HG03460 (cell line): ENCODE measurements at regions not wholly inside any gene's neighbourhood (a gene's known extent, or its start where the extent isn't known, plus 50 kb on each side); places are given as distances from the start of the nearest gene placed in this dataset.

Experiments used
- ATAC-seq: cut with Tn5 transposase; IDR thresholded peaks from one replicate; pipeline ENCODE4 v1.9.1; 2021; ENCODE audit not compliant: unreplicated experiment

DNA sequence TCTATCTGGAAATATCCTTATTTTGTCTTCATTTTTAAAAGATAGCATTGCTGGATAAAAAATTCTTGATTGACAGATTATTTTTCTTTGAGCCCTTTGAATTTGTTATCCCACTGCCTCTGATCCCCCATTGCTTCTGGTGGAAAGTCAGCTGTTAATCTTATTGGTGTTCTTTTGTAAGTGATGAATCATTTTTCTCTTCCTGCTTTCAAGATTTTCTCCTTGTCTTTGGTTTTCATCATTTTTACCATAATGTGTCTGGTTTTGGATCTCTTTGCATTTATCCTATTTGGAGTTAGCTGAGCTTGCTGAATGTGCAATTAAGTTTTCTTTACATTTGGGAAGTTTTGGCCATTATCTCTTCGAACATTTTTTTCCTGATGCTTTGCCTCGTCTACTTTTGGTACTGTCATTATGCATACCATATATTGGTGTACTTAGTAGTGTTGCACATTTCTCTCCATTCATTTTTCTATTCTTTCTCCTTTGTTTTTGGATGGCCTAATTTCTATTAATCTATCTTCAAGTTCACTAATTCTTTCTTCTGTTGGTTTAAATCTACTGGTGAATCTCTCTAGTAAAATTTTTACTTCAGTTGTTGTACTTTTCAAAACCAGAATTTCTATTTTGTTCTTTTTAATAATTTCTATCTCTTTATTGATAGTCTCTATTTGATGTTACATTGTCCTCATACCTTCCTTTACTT is 440.0 kb upstream of the PROK2 start:
- ATAC-seq: no peak

DNA sequence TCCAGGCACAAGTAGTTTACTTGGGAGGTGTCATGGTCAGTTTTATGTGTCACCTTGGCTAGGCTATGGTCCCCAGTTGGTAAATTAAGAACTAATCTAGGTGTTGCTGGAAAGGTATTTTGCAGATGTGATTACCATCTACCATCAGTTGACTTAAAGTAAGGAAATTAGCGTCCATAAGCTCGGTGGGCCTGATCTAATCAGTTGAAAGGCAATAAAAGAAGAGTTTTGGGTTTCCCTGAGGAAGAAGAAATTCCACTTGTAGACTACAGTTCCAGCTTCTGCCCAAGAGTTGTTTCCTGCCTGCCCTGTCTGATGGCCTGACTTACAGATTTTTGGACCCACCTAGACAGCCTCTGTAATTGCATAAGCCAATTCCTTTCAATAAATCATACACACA is 438.7 kb upstream of the PROK2 start:
- ATAC-seq: no peak

DNA sequence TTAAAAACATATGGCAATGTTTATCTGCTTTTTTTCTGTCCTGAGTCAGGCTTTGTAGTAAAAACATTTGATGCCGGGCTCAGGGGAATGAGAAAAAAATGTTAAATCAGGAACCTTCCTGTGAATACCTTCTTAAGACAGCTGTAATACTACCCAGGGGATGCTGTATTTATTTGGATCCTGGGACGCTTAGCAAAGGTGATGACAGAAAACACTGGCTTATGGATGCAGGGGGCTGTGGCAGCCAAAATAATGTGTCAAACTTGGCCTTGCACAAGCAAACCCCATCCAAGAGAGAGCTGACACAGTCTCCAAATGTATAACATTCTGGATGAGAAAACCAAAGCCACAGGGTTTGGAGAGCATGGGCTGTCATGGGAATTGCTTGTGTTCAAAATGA is 438.2 kb upstream of the PROK2 start:
- ATAC-seq: no peak

DNA sequence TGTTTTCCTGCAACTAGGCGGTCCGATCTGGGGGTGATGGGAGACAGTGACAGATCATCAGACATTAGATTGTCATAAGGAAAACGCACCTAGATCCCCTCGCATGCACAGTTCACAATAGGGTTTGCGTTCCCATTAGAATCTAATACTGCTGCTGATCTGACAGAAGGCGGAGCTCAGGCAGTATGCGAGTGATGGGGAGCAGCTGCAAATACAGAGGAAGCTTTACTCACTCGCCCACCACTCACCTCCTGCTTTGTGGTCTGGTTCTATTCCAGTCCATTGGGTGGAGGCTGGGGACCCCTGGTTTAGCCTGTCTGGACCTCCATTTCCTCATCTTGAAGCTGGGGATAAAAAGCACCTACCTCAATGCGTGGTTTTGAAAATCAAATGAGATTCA is 437.5 kb upstream of the PROK2 start:
- no peak for ATAC-seq

DNA sequence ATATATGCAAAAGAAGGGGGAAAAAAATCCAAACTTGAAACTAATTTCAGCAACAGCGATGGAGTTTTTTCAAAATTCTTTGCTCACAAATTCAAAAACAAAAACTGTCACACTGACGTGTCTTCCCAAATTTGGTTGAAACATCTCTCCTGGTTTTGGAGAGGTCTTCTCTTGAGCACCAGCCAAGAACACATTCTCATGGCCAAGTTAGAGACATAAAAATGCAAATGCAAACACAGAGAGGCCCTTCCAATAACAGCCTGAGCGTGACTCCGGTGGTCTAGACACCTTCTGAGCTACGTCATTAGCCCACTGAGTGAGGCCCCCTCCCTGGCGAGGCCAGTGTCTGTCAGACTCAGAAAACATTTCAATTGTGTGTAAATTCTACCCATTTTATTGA is 436.0 kb upstream of the PROK2 start:
- ATAC-seq: no peak

DNA sequence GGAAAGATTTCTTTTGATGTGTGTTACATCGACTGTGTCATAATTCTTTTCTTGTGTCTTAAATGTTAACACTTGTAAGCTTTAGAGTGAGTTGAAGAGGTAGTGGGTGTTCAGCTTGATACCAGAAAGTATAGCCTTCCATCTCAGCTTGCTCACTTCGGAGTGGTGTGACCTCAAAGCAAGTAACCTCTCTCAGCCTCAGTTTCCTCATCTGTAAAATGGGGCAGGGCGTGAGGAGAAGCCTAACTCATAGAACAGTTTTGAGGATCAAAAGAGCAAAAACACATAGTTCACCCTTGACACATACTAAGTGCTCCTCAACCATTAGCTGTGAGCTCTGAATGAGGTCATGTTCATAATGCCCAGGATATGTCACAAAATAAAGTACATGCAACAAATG is 434.8 kb upstream of the PROK2 start:
- ATAC-seq: no peak

DNA sequence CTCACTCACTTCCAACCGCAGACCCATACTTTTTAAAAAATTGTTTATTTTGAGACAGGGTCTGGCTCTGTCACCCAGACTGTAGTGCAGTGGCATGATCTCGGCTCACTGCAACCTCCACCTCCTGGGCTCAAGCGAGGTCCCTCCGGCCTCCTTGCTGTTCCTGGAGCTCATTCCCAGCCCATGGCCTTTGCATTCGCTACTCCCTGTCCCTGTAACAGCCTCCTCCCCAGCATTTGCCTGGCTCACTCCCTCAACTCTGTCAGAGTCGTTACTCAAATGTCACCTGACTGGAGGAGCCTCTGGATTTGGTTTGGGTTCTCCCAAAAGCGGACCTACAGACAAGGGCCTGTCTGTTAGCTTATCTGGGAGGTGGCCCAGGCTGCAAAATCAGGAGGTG is 432.6 kb upstream of the PROK2 start:
- ATAC-seq: no peak

DNA sequence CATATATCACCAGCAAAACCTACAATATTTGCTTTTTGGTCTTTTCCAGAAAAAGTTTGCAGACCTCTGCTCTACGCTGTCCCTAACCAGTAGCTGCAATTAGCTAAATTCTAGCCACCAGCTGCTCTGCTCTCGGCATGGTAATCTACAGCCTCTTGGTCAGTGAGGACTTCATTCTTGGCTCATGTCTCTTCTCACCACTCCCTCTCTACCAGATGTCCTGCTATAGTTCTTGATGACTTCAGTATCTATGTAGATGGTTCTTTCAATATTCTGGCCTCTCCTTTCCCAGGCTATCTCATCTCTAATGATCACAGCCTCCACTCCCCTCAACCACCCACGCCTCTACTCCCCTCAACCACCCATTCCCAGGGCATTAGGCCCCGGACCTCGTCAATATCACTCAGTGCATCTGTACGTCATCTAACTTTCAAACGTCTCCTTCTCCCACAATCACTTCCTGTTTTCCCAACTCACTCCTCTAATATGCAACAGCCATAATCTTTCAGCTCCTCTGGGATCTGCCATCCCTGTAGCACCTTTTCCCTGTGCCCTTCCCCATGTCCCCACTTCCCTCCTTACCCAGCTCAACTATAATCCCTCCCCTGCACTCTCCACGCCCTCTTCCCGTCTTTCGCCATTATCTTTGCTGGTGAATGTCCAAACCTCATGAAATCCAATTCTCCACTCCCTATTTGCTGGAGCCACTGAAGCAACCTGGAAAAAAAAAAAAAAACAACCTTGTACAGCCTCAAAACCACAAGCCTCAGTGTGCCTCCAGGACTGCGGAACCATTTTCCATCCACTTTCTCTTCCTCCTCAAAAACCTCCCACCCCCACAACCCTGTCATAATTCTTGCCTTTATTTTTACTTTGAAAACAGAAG is 429.4 kb upstream of the PROK2 start:
- ATAC-seq: no peak

DNA sequence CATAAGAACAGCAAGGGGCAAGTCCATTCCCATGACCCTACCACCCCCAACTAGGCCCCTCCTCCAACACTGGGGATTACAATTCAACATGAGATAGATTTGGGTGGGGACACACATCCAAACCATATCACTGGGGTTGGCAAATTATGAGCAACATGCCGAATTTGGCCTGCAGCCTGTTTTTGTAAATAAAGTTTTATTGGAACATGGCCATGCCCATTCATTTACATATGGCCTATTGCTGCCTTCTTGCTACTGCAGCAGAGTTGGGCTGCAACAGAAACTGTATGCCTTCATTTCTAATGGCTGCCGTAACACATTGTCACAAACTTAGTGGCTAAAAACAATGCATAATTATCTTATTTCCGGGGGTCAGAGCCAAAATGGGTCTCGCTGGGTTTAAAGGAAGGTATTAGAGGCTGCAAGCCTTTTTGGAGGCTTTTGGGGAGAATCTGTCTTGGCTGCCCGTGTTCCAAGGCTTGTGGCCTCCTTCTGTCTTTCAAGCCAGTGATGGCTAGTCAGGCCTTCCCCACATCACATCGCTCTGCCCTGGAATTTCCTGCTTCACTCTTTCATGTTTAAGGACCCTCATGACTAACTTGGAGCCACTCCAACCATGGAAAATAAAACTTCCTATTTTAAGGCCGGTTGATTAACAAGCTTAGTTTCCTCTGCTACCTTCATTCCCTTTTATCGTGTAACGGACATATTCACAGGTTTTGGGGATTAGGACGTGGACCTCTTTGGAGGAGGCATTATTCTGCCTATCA is 428.5 kb upstream of the PROK2 start:
- no peak for ATAC-seq

DNA sequence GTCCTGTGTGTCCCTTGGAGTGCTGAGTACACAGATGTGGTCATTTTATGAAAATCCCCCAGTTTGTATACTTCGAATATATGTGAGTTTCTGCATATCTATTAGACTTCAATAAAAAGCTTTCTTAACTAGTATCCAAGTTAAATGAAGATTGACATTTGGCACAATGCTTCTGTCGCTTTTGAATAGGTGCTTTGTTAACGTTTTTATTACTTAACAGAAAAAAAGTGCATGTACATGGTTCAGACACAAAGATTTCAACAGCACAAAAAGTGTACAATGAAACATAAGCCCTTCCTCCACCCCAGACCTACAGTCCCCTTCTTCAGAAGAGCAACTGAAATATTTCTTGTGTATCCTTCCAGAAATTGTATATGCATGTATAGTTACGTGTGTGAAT is 427.4 kb upstream of the PROK2 start:
- ATAC-seq: no peak

DNA sequence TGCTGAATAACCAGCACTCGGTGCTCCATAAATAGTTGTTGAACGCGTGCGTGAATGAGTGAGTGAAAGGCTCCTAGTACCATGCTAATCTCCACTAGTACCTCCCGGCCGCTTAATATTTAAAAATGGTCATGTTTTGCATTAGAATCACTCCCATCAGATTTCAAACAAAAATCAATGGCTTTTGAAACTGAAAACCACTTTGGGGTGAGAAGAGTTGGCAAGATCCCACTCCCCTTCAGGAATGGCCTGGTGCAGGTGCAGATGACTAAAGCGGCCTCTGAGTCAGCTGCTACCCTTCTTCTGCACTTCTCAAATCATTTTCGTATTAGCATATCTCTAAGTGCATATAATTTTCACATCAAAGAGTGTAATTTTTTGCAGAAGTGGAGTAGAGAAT is 425.3 kb upstream of the PROK2 start:
- ATAC-seq: no peak

DNA sequence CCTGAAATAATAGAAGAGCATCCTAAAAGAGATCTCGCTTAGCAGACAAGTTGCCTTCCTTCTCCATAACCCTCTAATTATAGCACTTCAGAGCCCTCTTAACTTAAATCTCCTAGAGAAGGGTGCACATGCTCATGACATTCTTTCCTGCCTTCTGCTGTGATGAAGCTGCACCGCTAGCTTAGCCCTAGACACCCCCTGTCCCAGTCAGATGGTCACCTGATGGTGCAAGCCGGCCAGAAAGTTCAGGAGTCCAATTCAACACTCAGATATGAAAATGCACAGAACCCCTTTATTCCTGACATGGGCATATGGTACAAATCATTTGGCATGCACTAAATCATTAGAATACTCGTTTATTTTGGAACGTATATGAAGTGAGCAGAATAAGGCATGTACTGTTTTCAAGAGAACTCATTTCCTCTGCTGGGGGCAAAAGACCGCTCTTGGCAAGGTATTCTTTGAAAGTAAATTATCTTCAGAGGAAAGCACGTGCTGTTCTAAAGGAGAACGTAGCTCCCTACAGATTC is 420.4 kb upstream of the PROK2 start:
- ATAC-seq: no peak

DNA sequence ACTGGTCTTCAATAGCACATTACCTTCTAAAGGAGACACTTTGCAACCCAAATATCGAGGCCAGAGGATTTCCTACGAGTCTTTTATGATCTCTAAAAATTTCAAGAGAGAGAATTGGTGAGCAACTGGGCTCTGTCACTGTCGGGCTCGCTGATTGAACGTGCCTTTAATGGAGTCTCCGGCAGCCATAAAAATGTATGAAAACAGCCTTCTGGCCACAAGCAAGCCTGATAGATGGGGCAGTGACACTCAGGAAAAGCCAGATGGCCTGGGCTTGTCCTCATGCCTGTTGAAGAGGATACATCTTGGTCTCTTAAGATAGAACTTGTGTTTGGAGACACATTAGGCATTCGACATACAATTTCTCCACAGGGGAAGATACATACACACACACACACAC is 419.5 kb upstream of the PROK2 start:
- no peak for ATAC-seq

DNA sequence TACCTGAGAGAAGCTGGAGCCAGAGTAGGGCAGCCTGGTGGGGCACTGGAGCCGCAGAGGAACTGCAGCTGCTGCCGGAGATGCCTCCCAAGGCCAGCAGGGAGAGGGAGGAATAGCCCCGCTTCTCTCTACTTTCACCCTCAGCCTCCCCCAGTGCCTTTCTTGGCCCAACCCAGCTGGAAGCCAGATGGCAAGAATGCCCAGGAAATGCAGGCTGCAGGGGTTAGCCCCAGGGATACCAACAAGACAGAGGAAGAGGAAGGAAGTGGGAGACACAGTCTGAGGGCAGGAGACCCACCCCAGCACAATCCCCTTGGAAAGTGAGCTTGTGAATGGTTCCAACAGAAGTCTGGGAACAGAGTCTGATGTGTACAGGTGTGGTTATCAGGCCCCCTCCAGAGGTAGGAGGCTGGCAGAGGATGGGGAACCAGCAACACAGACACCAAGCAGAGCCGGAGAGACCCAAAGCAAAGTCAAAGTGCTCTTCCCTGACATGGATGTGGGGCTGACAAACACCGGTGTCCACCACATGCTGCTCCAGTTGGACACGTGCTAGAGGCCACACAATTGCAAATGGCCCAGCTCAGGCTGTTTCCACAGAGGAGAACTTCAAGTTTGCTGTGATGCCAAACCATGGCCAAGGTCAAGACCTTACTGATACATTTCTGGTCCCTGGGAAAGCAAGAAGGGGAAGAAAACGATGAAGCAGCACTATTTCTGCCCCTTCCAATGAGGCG is 418.8 kb upstream of the PROK2 start:
- ATAC-seq: no peak

DNA sequence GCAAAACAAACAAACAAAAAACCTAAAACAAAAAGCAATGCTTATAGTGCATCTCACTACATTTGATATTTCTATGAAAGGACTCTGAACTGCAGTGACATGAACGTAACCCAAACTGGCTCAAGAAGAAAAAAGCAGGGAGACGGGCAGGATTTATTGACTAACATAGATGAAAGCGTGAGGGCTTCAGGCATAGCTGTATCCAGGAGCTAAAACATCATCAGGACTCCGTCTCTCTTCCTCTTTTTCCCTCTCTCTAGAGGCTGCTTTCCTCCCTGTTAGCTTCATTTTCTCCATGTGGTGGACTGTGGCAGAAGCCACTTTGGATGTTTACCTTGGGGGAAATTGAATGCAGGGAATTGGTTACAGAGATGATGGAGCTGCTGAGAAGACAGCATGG is 418.2 kb upstream of the PROK2 start:
- no peak for ATAC-seq

DNA sequence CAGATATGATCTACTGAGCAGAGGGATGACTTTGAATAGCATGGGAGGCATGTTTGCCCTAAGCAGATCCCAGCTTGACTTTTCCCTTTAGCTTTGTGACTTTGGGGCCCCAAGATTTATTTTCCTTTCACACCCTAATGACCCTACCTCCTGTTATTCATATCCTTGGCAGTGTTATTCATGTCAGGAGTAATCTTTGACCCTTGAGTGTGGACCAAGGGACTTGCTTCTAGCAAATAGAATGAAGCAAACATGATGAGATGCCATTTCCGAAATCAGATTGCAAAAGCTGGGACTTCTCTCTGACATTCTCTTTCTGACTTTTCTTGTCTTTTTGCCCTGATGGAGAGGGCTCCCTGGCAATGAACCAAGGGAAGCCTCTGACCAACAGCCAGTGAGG is 415.4 kb upstream of the PROK2 start:
- no peak for ATAC-seq

DNA sequence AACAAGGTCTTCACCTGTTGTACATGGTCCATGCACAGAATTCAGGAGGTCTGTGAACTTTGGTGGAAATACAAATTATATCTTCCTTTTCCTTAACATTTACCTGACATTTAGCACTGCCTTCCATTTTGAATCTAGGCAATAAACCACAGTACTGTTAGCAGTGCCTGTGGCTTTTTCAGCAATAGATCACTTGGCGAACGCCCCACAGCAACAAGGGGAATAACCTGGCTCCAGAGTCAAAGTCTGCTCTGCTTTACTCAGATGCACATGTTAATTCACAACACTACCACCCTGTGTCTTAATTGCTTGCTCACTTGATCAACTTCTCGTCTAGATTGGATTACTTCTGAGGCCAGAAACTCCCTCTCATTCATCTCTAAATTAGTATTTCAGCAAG is 414.6 kb upstream of the PROK2 start:
- no peak for ATAC-seq

DNA sequence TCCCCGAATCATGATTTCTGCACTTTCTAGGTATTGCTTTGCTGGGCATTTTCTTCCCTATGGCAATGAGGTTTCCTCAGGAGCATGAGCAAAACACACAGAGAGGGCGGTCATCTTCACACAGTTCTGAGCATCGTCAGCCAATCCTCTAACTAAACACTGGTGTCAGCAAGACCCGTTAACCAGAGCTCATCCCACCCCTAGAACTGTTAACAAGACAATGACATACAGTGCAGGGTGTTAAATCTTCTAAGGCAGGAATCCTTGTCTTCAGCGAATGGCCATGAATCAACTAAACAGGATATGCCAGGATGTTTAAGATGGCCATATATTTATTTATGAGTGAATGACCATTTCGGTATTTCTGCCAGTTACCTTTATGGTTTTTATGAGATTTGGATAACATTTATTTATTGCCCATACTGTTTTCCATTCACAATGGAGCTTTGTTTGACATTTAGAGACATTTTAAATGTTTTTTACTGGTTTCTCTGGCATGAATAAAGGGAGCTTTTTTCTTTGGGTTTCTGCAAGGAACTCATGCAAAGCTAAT is 411.5 kb upstream of the PROK2 start:
- no peak for ATAC-seq

DNA sequence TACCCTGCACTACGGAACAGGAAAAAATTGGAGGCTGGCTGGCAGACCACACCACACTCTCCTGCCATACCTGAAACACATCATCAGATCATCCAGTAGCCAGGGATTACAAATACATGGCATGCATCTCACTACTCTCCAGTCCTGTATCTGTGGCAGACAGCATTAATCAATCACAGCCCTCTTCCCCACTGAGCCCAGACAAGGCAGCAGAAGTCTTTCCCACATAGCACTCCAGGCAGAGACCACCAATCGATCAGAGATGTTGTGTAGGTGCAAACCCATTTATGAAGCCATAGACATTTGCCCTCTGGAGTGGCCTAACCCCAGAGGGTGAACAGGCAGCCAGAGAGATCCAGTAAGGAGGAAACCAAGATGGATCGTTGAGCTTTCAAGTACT is 410.9 kb upstream of the PROK2 start:
- ATAC-seq: no peak

DNA sequence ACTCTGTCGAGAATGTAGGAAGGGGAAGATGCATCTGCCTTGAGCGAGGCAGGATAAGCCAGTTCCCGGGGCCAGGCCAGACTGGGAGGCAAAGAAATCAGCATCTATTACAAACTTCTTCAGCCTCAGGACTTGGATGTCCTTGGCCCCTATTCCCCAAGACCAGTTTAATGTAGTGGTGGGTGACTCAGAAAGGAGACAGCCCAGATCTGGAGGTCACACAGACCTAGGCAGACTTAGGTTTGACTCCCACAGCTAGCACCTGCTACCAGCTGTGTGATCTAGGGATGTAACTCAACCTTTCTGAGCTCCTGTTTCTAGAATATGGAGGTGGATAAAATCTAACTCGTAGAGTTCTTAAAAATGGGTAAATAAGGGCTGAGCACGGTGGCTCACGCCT is 409.5 kb upstream of the PROK2 start:
- no peak for ATAC-seq
